ENCODE measurements at regions not wholly inside any gene's neighbourhood (a gene's known extent, or its start where the extent isn't known, plus 50 kb on each side); places are given as distances from the start of the nearest gene placed in this dataset.
A peak's percentile ranks its signal among the peaks of the same experiment; 100 is the strongest.

DNA sequence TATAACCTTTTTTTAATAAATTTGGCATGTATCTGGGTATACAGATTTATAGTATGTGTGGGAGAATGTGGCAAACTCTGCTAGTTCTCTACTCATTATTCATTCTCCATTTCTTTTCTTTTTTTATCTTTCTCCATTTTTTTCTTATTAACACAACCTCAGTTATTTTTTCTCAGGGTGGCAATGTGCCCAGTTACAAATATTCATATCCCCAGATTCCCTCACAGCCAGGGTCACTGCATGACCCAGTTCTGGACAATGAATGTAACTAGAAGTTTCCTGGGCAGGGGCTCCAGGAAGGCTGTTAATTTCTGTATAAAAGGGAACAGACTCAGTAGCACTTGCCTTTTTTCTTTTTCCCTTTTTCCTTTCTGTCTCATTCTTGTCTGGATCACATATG is 95.6 kb downstream of the VCPKMT start:
- no peak for DNase-seq (ENCODE audit: extremely low read depth, low read depth)
- TF ChIP-seq, protein P1, sequence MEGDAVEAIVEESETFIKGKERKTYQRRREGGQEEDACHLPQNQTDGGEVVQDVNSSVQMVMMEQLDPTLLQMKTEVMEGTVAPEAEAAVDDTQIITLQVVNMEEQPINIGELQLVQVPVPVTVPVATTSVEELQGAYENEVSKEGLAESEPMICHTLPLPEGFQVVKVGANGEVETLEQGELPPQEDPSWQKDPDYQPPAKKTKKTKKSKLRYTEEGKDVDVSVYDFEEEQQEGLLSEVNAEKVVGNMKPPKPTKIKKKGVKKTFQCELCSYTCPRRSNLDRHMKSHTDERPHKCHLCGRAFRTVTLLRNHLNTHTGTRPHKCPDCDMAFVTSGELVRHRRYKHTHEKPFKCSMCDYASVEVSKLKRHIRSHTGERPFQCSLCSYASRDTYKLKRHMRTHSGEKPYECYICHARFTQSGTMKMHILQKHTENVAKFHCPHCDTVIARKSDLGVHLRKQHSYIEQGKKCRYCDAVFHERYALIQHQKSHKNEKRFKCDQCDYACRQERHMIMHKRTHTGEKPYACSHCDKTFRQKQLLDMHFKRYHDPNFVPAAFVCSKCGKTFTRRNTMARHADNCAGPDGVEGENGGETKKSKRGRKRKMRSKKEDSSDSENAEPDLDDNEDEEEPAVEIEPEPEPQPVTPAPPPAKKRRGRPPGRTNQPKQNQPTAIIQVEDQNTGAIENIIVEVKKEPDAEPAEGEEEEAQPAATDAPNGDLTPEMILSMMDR (IDR thresholded peaks at IDR 0.05; ENCODE audit: low read depth, low read length) = no peak

GRCh38 chr14:50021261-50022031 is 94.9 kb downstream of the VCPKMT start:
- no peak for DNase-seq (ENCODE audit: extremely low read depth, low read depth)
- TF ChIP-seq, protein P1 (IDR thresholded peaks at IDR 0.05; ENCODE audit: low read depth, low read length) = no peak

DNA sequence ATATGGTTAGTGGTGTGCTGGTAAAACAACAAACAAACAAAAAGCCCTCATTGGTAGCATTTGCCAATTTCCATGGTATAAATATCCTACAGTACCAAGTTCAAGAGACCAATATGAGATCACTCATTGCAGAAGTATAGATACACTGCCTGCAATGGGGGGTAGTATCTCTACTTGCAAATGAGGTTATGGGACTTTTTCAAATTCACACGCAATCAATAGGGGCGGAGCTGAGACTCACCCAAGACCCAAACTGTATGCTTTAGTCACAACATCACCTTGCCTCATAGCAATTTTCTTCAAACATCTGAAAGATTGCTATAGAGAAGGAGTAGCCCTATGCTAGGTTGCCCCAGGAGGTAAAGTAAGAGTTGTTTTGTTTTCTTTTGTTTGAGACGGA is 93.7 kb downstream of the VCPKMT start:
- DNase-seq (ENCODE audit: extremely low read depth, low read depth) = no peak
- TF ChIP-seq, protein P1 (IDR thresholded peaks at IDR 0.05; ENCODE audit: low read depth, low read length) = no peak

DNA sequence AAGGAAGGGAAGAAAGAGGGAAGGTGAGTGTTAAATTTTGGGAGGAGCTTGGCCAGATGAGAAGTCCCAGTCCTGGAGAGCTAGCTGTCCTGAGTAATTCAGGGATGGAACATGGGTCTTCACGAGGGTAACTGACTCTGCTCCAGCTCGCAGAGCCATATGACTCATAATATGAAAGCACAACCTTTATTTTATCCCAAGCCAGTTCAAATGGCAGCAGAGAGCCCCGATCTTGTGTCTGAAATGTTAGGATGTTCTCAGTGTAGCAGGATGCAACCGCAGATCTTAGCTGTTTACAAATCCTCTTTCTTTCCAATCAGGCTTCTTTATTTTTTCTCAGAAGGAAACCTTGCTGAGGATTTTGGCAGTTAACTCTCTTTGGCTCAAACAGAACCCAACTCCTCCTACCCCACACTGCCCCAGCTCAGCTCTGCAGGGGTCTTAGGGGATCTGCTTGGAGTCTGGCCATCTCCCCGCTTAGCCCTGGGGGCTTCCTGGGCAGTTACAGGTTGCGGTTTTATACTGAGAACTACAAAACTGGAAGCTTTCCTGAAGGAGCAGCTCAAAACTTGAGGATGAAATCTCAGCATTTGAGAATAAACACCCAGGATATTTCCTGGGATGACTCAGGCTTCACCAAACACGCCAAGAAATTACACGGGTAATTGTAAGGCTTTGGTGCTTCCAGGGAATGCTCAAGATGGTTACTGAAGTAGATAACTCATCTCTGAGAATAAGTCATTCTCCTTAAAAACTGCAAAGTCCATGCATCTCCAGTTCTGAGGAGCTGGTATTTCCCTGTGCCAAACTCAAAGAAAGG is 92.5 kb downstream of the VCPKMT start:
- DNase-seq (ENCODE audit: extremely low read depth, low read depth) = peak; percentile 59
- TF ChIP-seq, protein P1 (IDR thresholded peaks at IDR 0.05; ENCODE audit: low read depth, low read length) = no peak

GRCh38 chr14:50025073-50025472 is 91.3 kb downstream of the VCPKMT start:
- TF ChIP-seq, protein P1 (IDR thresholded peaks at IDR 0.05; ENCODE audit: low read depth, low read length) = no peak
- no peak for DNase-seq (ENCODE audit: extremely low read depth, low read depth)

DNA sequence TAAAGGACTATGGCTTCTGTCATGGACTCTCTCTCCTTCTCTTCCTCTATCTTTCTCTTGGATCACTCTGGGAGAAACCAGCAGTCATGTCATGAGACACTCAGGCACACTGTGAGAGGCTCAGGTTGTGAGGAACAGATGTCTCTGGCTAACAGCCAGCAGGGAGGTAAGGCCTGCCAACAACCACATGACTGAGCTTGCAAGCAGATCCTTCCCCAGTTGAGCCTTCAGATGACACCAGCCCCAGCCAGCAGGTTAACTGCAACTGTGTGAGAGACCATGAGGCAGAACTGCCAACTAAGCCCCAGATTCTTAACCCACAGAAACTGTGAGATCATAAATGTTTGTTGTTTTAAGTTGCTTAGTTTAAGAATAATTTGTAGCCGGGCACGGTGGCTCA is 90.6 kb downstream of the VCPKMT start:
- DNase-seq (ENCODE audit: extremely low read depth, low read depth) = no peak
- TF ChIP-seq, protein P1 (IDR thresholded peaks at IDR 0.05; ENCODE audit: low read depth, low read length) = no peak

DNA sequence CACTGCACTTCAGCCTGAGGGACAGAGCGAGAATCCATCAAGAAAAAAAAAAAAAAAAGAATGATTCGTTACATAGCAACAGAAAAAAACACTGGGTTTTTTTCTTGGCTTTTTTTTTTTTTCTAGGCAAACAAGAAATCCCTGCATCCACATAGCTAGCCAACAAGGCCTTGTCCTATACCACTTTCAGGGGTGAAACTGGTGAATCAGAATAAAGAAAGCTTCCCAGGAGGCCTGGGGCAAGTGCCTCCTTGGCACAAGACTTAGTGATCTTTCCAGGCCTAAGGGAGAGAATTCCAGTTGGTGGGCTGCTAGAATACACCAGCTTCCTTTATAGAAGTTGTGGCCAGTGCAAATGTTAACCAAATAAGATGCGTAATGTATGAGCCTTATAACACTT is 90.0 kb downstream of the VCPKMT start:
- DNase-seq (ENCODE audit: extremely low read depth, low read depth) = no peak
- TF ChIP-seq, protein P1 (IDR thresholded peaks at IDR 0.05; ENCODE audit: low read depth, low read length) = no peak
